Kasumi-1 (cell line): ENCODE measurements at regions not wholly inside any gene's neighbourhood (a gene's known extent, or its start where the extent isn't known, plus 50 kb on each side); places are given as distances from the start of the nearest gene placed in this dataset.
A peak's percentile ranks its signal among the peaks of the same experiment; 100 is the strongest.

Experiments used
- DNase-seq, 2 experiments: peaks; one replicate each; lab custom pipeline; 2025; lab: John Stamatoyannopoulos, UW

- no peak for DNase-seq
Measured at GRCh38 chr1:114314576-114314975, 160.9 kb upstream of the SYT6 start.

- DNase-seq, result no peak
Measured at GRCh38 chr1:114314098-114314497, 160.4 kb upstream of the SYT6 start.

GRCh38 chr1:114310695-114311271 is 157.1 kb upstream of the SYT6 start:
- DNase-seq, result no peak

- no peak for DNase-seq
Measured at GRCh38 chr1:114302821-114303220, 149.2 kb upstream of the SYT6 start.

- DNase-seq, result no peak
Measured at GRCh38 chr1:114299331-114299975, 145.8 kb upstream of the SYT6 start.

- DNase-seq, result no peak
Measured at GRCh38 chr1:114298008-114298407, 144.3 kb upstream of the SYT6 start.

- DNase-seq, result no peak
Measured at GRCh38 chr1:114296413-114296812, 142.7 kb upstream of the SYT6 start.

- no peak for DNase-seq
Measured at GRCh38 chr1:114295321-114295720, 141.7 kb upstream of the SYT6 start.

- DNase-seq, result no peak
Measured at GRCh38 chr1:114292835-114293234, 139.2 kb upstream of the SYT6 start.

GRCh38 chr1:114292194-114292593 is 138.5 kb upstream of the SYT6 start:
- no peak for DNase-seq

GRCh38 chr1:114290776-114291175 is 137.1 kb upstream of the SYT6 start:
- no peak for DNase-seq

GRCh38 chr1:114290341-114290740 is 136.7 kb upstream of the SYT6 start:
- DNase-seq, result no peak

- DNase-seq, result no peak
Measured at GRCh38 chr1:114289824-114290223, 136.2 kb upstream of the SYT6 start.

GRCh38 chr1:114289306-114289705 is 135.6 kb upstream of the SYT6 start:
- DNase-seq, result no peak

GRCh38 chr1:114286960-114287359 is 133.3 kb upstream of the SYT6 start:
- no peak for DNase-seq

GRCh38 chr1:114286179-114286578 is 132.5 kb upstream of the SYT6 start:
- no peak for DNase-seq

GRCh38 chr1:114282751-114283403 is 129.2 kb upstream of the SYT6 start:
- peak; percentile 77 to 90 for DNase-seq

- no peak for DNase-seq
Measured at GRCh38 chr1:114278911-114279310, 125.2 kb upstream of the SYT6 start.

GRCh38 chr1:114278430-114278829 is 124.8 kb upstream of the SYT6 start:
- DNase-seq, result no peak

GRCh38 chr1:114274621-114275317 is 121.1 kb upstream of the SYT6 start:
- DNase-seq, result no peak

- DNase-seq, result no peak
Measured at GRCh38 chr1:114272593-114272992, 118.9 kb upstream of the SYT6 start.

GRCh38 chr1:114270718-114271117 is 117.0 kb upstream of the SYT6 start:
- DNase-seq, result no peak

GRCh38 chr1:114270282-114270681 is 116.6 kb upstream of the SYT6 start:
- no peak for DNase-seq
